Liver (tissue), 8 donors: ENCODE measurements at regions not wholly inside any gene's neighbourhood (a gene's known extent, or its start where the extent isn't known, plus 50 kb on each side); places are given as distances from the start of the nearest gene placed in this dataset.

Experiments
- DNase-seq: peaks from one replicate; pipeline ENCODE4 v3.0.0-alpha.2; 2017; ENCODE audit warnings: low spot score
- H3K27ac ChIP-seq, 2 donors: one replicate each; pipeline ENCODE4 v1.7.0; 2013; ENCODE audit warnings: inconsistent platforms in 2 of 2, low read length in 2 of 2, control low read depth in 1 of 2, low read depth in 1 of 2, mild to moderate bottlenecking in 1 of 2
- H3K27me3 ChIP-seq, 4 donors: one replicate each; pipeline versions ENCODE4 v1.6.1 to v1.7.0; 2013; ENCODE audit warnings: low read length in 3 of 4, inconsistent platforms in 1 of 4, mild to moderate bottlenecking in 1 of 4, moderate library complexity in 1 of 4; ENCODE audit not compliant: control insufficient read depth in 4 of 4, insufficient read depth in 4 of 4
- H3K36me3 ChIP-seq, 4 donors: one replicate each; pipeline versions ENCODE4 v1.6.1 to v1.7.0; 2013; ENCODE audit warnings: low read length in 3 of 4, mild to moderate bottlenecking in 3 of 4, low read depth in 1 of 4, moderate library complexity in 1 of 4; ENCODE audit not compliant: control insufficient read depth in 4 of 4, insufficient read depth in 3 of 4
- H3K4me1 ChIP-seq, 4 donors: one replicate each; pipeline versions ENCODE4 v1.6.1 to v1.7.0; 2013; ENCODE audit warnings: low read length in 3 of 4, mild to moderate bottlenecking in 3 of 4, moderate library complexity in 1 of 4; ENCODE audit not compliant: control insufficient read depth in 4 of 4, insufficient read depth in 4 of 4
- H3K4me3 ChIP-seq, 3 donors: one replicate each; pipeline versions ENCODE4 v1.6.1 to v1.7.0; 2013; ENCODE audit warnings: low read length in 3 of 3, control low read depth in 1 of 3, low read depth in 1 of 3, mild to moderate bottlenecking in 1 of 3
- H3K9ac ChIP-seq, 2 donors: one replicate each; pipeline ENCODE4 v1.7.0; 2013; ENCODE audit warnings: low read length in 2 of 2, mild to moderate bottlenecking in 2 of 2, moderate library complexity in 2 of 2, control low read depth in 1 of 2, low read depth in 1 of 2
- H3K9me3 ChIP-seq, 4 donors: one replicate each; pipeline versions ENCODE4 v1.6.1 to v1.7.0; 2013; ENCODE audit warnings: low read length in 3 of 4; ENCODE audit not compliant: control insufficient read depth in 4 of 4
- EGR1 ChIP-seq, 2 donors: IDR thresholded peaks; 2 replicates each; pipeline ENCODE4 v1.6.1; 2016 to 2018; ENCODE audit warnings: antibody characterized with exemption in 2 of 2, low read depth in 2 of 2
- FOXA2 ChIP-seq: IDR thresholded peaks from 2 replicates; pipeline ENCODE4 v1.6.1; 2016; ENCODE audit warnings: antibody characterized with exemption
- HNF4A ChIP-seq, 2 donors: conservative IDR thresholded peaks; 2 replicates each; pipeline ENCODE4 v1.6.1; 2016; ENCODE audit warnings: antibody characterized with exemption in 2 of 2, mild to moderate bottlenecking in 2 of 2
- HNF4G ChIP-seq: IDR thresholded peaks from 2 replicates; pipeline ENCODE4 v1.6.1; 2016; ENCODE audit warnings: antibody characterized with exemption
- JUND ChIP-seq, 2 donors: IDR thresholded peaks; 2 replicates each; pipeline ENCODE4 v1.6.1; 2016; ENCODE audit warnings: antibody characterized with exemption in 2 of 2
- NR2F2 ChIP-seq: IDR thresholded peaks from 2 replicates; pipeline ENCODE4 v1.6.1; 2016; ENCODE audit warnings: antibody characterized with exemption
- RXRA ChIP-seq, 2 donors: IDR thresholded peaks; 2 replicates each; pipeline ENCODE4 v1.6.1; 2017 to 2018; ENCODE audit warnings: antibody characterized with exemption in 2 of 2, mild to moderate bottlenecking in 1 of 2
- YY1 ChIP-seq: IDR thresholded peaks from 2 replicates; pipeline ENCODE4 v1.6.1; 2016; ENCODE audit warnings: antibody characterized with exemption, mild to moderate bottlenecking
- WGBS: extraction: QIAGEN DNeasy Blood & Tissue Kit; methylation state at CpG from one replicate; pipeline ENCODE4 v1.1.7; 2013; 5-methylcytosine and 5-hydroxymethylcytosine counted together
- TF ChIP-seq, protein P1 (sequence below): IDR thresholded peaks from 2 replicates; pipeline ENCODE4 v1.6.1; 2016; ENCODE audit warnings: antibody characterized with exemption
- TF ChIP-seq, protein P2 (sequence below): IDR thresholded peaks from 2 replicates; pipeline ENCODE4 v1.6.1; 2016; ENCODE audit warnings: antibody characterized with exemption, mild to moderate bottlenecking
- TF ChIP-seq, protein P3 (sequence below): fragments of 150-350 bp; IDR thresholded peaks from 2 replicates; pipeline ENCODE4 v1.5.1; 2017; ENCODE audit warnings: improper control_type of control experiment, low read depth, low read length; ENCODE audit not compliant: missing input control
- TF ChIP-seq, protein P4 (sequence below): IDR thresholded peaks from 2 replicates; pipeline ENCODE4 v1.6.1; 2016; ENCODE audit warnings: antibody characterized with exemption
- TF ChIP-seq, protein P5 (sequence below): IDR thresholded peaks from 2 replicates; pipeline ENCODE4 v1.6.1; 2016; ENCODE audit warnings: antibody characterized with exemption
- donor health status: healthy.
- donor health status: healthy.
- donor health status: healthy.
- donor health status: healthy.
- donor health status: healthy.

DNA sequence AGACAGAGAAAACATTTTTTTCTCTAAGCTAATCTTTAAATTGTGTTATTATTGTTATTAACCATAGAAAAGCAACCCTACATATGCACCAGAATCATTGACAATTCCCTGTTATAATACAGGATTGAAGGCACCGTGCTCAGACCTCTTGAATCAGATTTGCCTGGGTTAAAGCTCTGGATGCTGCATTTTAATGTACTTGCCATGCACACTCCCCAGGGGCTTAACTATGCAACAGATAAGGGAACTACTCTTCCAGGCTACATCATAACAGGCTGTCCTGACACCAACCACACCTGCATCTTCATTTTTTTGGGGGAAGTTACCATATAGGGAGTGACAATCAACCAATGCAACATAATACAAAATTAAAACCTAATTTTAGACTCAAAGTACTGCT lies 1187.6 kb upstream of the CDH8 start:
- Histone ChIP-seq H3K27ac (no peak overlapping the region), H3K36me3 (no peaks in the 10 kb centered on the region), H3K4me1 (no peaks in the 10 kb centered on the region), H3K27me3 (no peaks in the 10 kb centered on the region), H3K9me3 (no peaks in the 10 kb centered on the region), H3K4me3 (no peak overlapping the region), H3K9ac (no peak overlapping the region)
- WGBS = 60% methylated on average over 1 of the region's 1 CpG
- TF ChIP-seq RXRA (IDR thresholded peaks at IDR 0.05) (no peak), HNF4G (no peak), JUND (IDR thresholded peaks at IDR 0.05) (no peak), YY1 (no peak), NR2F2 (no peak), FOXA2 (no peak)
- TF ChIP-seq, protein P1, sequence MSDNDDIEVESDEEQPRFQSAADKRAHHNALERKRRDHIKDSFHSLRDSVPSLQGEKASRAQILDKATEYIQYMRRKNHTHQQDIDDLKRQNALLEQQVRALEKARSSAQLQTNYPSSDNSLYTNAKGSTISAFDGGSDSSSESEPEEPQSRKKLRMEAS = no peak
- TF ChIP-seq, protein P2, sequence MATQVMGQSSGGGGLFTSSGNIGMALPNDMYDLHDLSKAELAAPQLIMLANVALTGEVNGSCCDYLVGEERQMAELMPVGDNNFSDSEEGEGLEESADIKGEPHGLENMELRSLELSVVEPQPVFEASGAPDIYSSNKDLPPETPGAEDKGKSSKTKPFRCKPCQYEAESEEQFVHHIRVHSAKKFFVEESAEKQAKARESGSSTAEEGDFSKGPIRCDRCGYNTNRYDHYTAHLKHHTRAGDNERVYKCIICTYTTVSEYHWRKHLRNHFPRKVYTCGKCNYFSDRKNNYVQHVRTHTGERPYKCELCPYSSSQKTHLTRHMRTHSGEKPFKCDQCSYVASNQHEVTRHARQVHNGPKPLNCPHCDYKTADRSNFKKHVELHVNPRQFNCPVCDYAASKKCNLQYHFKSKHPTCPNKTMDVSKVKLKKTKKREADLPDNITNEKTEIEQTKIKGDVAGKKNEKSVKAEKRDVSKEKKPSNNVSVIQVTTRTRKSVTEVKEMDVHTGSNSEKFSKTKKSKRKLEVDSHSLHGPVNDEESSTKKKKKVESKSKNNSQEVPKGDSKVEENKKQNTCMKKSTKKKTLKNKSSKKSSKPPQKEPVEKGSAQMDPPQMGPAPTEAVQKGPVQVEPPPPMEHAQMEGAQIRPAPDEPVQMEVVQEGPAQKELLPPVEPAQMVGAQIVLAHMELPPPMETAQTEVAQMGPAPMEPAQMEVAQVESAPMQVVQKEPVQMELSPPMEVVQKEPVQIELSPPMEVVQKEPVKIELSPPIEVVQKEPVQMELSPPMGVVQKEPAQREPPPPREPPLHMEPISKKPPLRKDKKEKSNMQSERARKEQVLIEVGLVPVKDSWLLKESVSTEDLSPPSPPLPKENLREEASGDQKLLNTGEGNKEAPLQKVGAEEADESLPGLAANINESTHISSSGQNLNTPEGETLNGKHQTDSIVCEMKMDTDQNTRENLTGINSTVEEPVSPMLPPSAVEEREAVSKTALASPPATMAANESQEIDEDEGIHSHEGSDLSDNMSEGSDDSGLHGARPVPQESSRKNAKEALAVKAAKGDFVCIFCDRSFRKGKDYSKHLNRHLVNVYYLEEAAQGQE = no peak
- TF ChIP-seq, protein P3, sequence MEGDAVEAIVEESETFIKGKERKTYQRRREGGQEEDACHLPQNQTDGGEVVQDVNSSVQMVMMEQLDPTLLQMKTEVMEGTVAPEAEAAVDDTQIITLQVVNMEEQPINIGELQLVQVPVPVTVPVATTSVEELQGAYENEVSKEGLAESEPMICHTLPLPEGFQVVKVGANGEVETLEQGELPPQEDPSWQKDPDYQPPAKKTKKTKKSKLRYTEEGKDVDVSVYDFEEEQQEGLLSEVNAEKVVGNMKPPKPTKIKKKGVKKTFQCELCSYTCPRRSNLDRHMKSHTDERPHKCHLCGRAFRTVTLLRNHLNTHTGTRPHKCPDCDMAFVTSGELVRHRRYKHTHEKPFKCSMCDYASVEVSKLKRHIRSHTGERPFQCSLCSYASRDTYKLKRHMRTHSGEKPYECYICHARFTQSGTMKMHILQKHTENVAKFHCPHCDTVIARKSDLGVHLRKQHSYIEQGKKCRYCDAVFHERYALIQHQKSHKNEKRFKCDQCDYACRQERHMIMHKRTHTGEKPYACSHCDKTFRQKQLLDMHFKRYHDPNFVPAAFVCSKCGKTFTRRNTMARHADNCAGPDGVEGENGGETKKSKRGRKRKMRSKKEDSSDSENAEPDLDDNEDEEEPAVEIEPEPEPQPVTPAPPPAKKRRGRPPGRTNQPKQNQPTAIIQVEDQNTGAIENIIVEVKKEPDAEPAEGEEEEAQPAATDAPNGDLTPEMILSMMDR = no peak
- no peak for DNase-seq

DNA sequence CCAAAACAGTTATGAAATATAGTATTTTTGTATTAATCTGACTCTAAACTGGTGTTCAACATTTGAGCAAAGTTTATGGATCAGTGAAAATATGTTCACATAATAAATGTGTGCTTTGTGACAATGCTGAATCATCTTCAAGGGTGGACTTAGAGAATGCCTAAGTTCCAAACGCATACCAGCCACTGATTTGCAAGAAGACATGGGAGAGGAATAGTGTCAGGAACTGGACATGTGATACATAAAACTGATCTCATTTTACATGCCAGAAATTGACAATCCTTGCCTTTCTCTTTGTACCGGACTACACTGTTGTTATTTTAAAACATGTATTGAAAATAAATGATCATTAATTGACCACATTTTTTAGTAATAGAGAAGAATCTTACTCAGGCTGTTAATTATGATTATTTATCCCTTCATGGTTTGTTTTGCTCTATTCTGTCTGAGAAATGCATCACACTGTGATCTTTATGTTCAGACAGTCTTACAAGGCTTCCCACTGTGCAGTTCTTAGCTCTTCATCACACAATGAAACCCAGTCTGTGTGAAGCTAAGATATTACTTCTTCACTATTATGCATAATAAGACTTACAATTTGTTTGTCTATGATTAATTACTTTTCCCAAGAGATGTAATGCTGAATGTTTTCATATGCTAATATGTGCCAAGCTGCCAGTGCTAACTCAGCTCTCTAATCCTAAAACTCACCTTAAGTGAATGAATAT lies 1180.6 kb upstream of the CDH8 start:
- WGBS = 73% methylated on average over 2 of the region's 2 CpGs
- DNase-seq = no peak
- H3K4me3 ChIP-seq = no peak overlapping the region
- no peak for TF ChIP-seq RXRA (IDR thresholded peaks at IDR 0.05)
- TF ChIP-seq, protein P4, sequence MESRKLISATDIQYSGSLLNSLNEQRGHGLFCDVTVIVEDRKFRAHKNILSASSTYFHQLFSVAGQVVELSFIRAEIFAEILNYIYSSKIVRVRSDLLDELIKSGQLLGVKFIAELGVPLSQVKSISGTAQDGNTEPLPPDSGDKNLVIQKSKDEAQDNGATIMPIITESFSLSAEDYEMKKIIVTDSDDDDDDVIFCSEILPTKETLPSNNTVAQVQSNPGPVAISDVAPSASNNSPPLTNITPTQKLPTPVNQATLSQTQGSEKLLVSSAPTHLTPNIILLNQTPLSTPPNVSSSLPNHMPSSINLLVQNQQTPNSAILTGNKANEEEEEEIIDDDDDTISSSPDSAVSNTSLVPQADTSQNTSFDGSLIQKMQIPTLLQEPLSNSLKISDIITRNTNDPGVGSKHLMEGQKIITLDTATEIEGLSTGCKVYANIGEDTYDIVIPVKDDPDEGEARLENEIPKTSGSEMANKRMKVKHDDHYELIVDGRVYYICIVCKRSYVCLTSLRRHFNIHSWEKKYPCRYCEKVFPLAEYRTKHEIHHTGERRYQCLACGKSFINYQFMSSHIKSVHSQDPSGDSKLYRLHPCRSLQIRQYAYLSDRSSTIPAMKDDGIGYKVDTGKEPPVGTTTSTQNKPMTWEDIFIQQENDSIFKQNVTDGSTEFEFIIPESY = no peak
- TF ChIP-seq, protein P1 = no peak
- TF ChIP-seq YY1 = no peak
- no peak for TF ChIP-seq FOXA2
- no peak for TF ChIP-seq JUND (IDR thresholded peaks at IDR 0.05)
- TF ChIP-seq HNF4A (conservative IDR thresholded peaks at IDR 0.05) = no peak
- TF ChIP-seq EGR1 (IDR thresholded peaks at IDR 0.05; ENCODE audit: low read depth in 2 of 2) = no peak
- TF ChIP-seq, protein P5, sequence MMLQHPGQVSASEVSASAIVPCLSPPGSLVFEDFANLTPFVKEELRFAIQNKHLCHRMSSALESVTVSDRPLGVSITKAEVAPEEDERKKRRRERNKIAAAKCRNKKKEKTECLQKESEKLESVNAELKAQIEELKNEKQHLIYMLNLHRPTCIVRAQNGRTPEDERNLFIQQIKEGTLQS = no peak
- TF ChIP-seq NR2F2 = no peak
- TF ChIP-seq, protein P3 = no peak
- no peak overlapping the region for H3K27ac ChIP-seq
- no peaks in the 10 kb centered on the region for H3K4me1 ChIP-seq
- H3K9me3 ChIP-seq = no peaks in the 10 kb centered on the region
- H3K9ac ChIP-seq = no peak overlapping the region
- H3K27me3 ChIP-seq = no peaks in the 10 kb centered on the region
- H3K36me3 ChIP-seq = no peaks in the 10 kb centered on the region
